Neural progenitor cell (in vitro differentiated cells): ENCODE measurements at regions not wholly inside any gene's neighbourhood (a gene's known extent, or its start where the extent isn't known, plus 50 kb on each side); places are given as distances from the start of the nearest gene placed in this dataset.
"Not testable (repeated sequence)": the region's sequence is repeated elsewhere in the genome, so short reads cannot be mapped to it uniquely, and the experiment has no call there.

Experiments used
- DNase-seq: peaks from one replicate; pipeline ENCODE4 v3.0.0-alpha.2; 2016; ENCODE audit warnings: low spot score
- H2AFZ ChIP-seq: fragments of 200-600 bp; sonication (generic); replicated peaks from 2 replicates; pipeline ENCODE4 v1.6.1; 2016; ENCODE audit warnings: antibody characterized with exemption
- H3F3A ChIP-seq: fragments of 200-600 bp; sonication (generic); 2 replicates; pipeline ENCODE4 v1.6.1; 2016; ENCODE audit warnings: antibody characterized with exemption, low read depth
- H3K27ac ChIP-seq: fragments of 200-600 bp; sonication (generic); 2 replicates; pipeline ENCODE4 v1.5.1; 2016; ENCODE audit warnings: mild to moderate bottlenecking
- H3K27me3 ChIP-seq: fragments of 200-600 bp; sonication (generic); 2 replicates; pipeline ENCODE4 v1.6.1; 2016; ENCODE audit warnings: mild to moderate bottlenecking, moderate library complexity
- H3K36me3 ChIP-seq: fragments of 200-600 bp; sonication (generic); 2 replicates; pipeline ENCODE4 v1.5.1; 2016
- H3K4me1 ChIP-seq: fragments of 200-600 bp; sonication (generic); 2 replicates; pipeline ENCODE4 v1.6.1; 2016; ENCODE audit warnings: mixed run types
- H3K4me2 ChIP-seq: fragments of 200-600 bp; sonication (generic); 2 replicates; pipeline ENCODE4 v1.6.1; 2016
- H3K4me3 ChIP-seq: fragments of 200-600 bp; sonication (generic); 2 replicates; pipeline ENCODE4 v1.5.1; 2016
- H3K79me2 ChIP-seq: fragments of 200-600 bp; sonication (generic); 2 replicates; pipeline ENCODE4 v1.6.1; 2016; ENCODE audit warnings: low read depth
- H3K9ac ChIP-seq: fragments of 200-600 bp; sonication (generic); 2 replicates; pipeline ENCODE4 v1.6.1; 2016
- H3K9me3 ChIP-seq: fragments of 200-600 bp; sonication (generic); 2 replicates; pipeline ENCODE4 v1.5.1; 2016; ENCODE audit warnings: low read depth
- H4K20me1 ChIP-seq: fragments of 200-600 bp; sonication (generic); 2 replicates; pipeline ENCODE4 v1.6.1; 2016; ENCODE audit warnings: low read depth
- H3K27ac Mint-ChIP-seq: 3 replicates; pipeline ENCODE4 v1.8.0; 2021; ENCODE audit warnings: mixed read lengths
- H3K27me3 Mint-ChIP-seq: 2 replicates; pipeline ENCODE4 v1.8.0; 2022; ENCODE audit warnings: low read depth, mild to moderate bottlenecking, inconsistent platforms, moderate library complexity, mixed read lengths; ENCODE audit not compliant: insufficient read depth
- H3K36me3 Mint-ChIP-seq: 3 replicates; pipeline ENCODE4 v1.8.0; 2021; ENCODE audit warnings: mixed read lengths
- H3K4me1 Mint-ChIP-seq: 3 replicates; pipeline ENCODE4 v1.8.0; 2021; ENCODE audit warnings: mixed read lengths
- H3K4me3 Mint-ChIP-seq: 3 replicates; pipeline ENCODE4 v1.8.0; 2021; ENCODE audit warnings: mild to moderate bottlenecking, moderate library complexity, mixed read lengths
- H3K9me3 Mint-ChIP-seq: 3 replicates; pipeline ENCODE4 v1.8.0; 2020; ENCODE audit warnings: mixed read lengths
- CTCF ChIP-seq: fragments of 200-600 bp; sonication (generic); IDR thresholded peaks from 2 replicates; pipeline ENCODE4 v1.5.1; 2017; ENCODE audit warnings: antibody characterized with exemption, mild to moderate bottlenecking
- EZH2 ChIP-seq: fragments of 200-600 bp; sonication (generic); IDR thresholded peaks from 2 replicates; pipeline ENCODE4 v1.6.1; 2017; ENCODE audit warnings: antibody characterized with exemption, mild to moderate bottlenecking, moderate library complexity
- EZH2phosphoT487 ChIP-seq: fragments of 200-600 bp; sonication (generic); IDR thresholded peaks from 2 replicates; pipeline ENCODE4 v1.6.1; 2017; ENCODE audit warnings: antibody characterized with exemption

GRCh38 chr21:25161571-25161970, 445.7 kb downstream of the MRPL39 start:
- Histone ChIP-seq H3K27me3 (no peaks in the 10 kb centered on the region), H3K79me2 (no peaks in the 10 kb centered on the region), H3K36me3 (no peaks in the 10 kb centered on the region), H3F3A (no peaks in the 10 kb centered on the region), H3K9ac (no peak overlapping the region), H4K20me1 (no peaks in the 10 kb centered on the region), H3K27ac (no peak overlapping the region), H3K9me3 (peaks cover 8% of the 10 kb centered on the region), H2AFZ (no peak overlapping the region), H3K4me1 (no peaks in the 10 kb centered on the region), H3K4me3 (no peak overlapping the region), H3K4me2 (no peak overlapping the region)
- Mint-ChIP-seq H3K4me1 (no peaks in the 10 kb centered on the region), H3K27ac (no peak overlapping the region), H3K27me3 (peaks cover 3% of the 10 kb centered on the region), H3K4me3 (no peak overlapping the region), H3K36me3 (no peaks in the 10 kb centered on the region), H3K9me3 (no peaks in the 10 kb centered on the region)
- no peak for DNase-seq
- no peak for TF ChIP-seq EZH2
- no peak for TF ChIP-seq CTCF
- TF ChIP-seq EZH2phosphoT487: no peak

- not testable (repeated sequence) for H3K79me2 ChIP-seq, H3K27me3 Mint-ChIP-seq, H3K4me1 ChIP-seq, DNase-seq, H3K36me3 Mint-ChIP-seq, H4K20me1 ChIP-seq, H3K9me3 ChIP-seq, H3K27me3 ChIP-seq, H3K4me3 ChIP-seq, H3K9ac ChIP-seq, H3K4me2 ChIP-seq, H3K4me3 Mint-ChIP-seq, H3K36me3 ChIP-seq, H3K4me1 Mint-ChIP-seq, H2AFZ ChIP-seq, H3K27ac ChIP-seq, H3K27ac Mint-ChIP-seq, H3F3A ChIP-seq
- peaks cover 15% of the 10 kb centered on the region for H3K9me3 Mint-ChIP-seq
These were observed 452.3 kb downstream of the MRPL39 start for GRCh38 chr21:25155020-25155419.

DNA sequence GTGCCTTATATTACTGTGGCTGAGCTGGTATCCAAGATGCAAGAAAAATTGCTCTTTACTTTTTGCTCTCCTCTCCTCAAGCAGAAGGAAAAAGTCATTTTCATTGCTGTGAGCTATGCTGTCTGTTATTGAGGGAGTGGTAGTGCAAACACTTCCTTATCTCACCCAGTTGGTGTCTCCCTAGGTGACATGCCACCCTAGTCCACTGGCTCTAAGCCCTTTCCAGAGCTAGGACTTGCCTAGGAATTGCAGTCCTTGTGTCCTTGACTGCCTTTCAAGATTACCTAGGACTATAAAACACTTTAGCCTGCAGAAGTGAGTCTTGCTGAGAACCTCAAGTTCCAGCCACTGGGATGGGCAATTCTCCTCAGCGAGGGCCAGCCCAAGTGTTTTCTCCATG, 458.3 kb downstream of the MRPL39 start:
- Histone ChIP-seq H3K4me1 (no peaks in the 10 kb centered on the region), H3K9ac (no peak overlapping the region), H2AFZ (no peak overlapping the region), H3K79me2 (no peaks in the 10 kb centered on the region), H3K36me3 (no peaks in the 10 kb centered on the region), H3K4me2 (no peak overlapping the region), H3K27ac (no peak overlapping the region), H3K4me3 (no peak overlapping the region), H4K20me1 (no peaks in the 10 kb centered on the region), H3F3A (no peaks in the 10 kb centered on the region), H3K9me3 (no peaks in the 10 kb centered on the region), H3K27me3 (no peaks in the 10 kb centered on the region)
- TF ChIP-seq CTCF (no peak), EZH2 (no peak), EZH2phosphoT487 (no peak)
- H3K36me3 Mint-ChIP-seq: no peaks in the 10 kb centered on the region
- H3K27me3 Mint-ChIP-seq: no peaks in the 10 kb centered on the region
- H3K4me3 Mint-ChIP-seq: no peak overlapping the region
- peaks cover 5% of the 10 kb centered on the region for H3K9me3 Mint-ChIP-seq
- no peaks in the 10 kb centered on the region for H3K4me1 Mint-ChIP-seq
- DNase-seq: no peak
- no peak overlapping the region for H3K27ac Mint-ChIP-seq

- H4K20me1 ChIP-seq: no peaks in the 10 kb centered on the region
- Mint-ChIP-seq H3K9me3 (no peaks in the 10 kb centered on the region), H3K27me3 (peaks cover 2% of the 10 kb centered on the region), H3K4me3 (no peak overlapping the region), H3K4me1 (no peaks in the 10 kb centered on the region), H3K36me3 (no peaks in the 10 kb centered on the region), H3K27ac (no peak overlapping the region)
- H3K4me3 ChIP-seq: no peak overlapping the region
- no peak overlapping the region for H3K4me2 ChIP-seq
- H3K9ac ChIP-seq: no peak overlapping the region
- H3F3A ChIP-seq: no peaks in the 10 kb centered on the region
- no peaks in the 10 kb centered on the region for H3K27me3 ChIP-seq
- H3K79me2 ChIP-seq: no peaks in the 10 kb centered on the region
- TF ChIP-seq EZH2 (no peak), EZH2phosphoT487 (no peak), CTCF (no peak)
- no peak for DNase-seq
- H3K9me3 ChIP-seq: peaks cover 6% of the 10 kb centered on the region
- no peaks in the 10 kb centered on the region for H3K4me1 ChIP-seq
- H2AFZ ChIP-seq: no peak overlapping the region
- no peak overlapping the region for H3K27ac ChIP-seq
- H3K36me3 ChIP-seq: no peaks in the 10 kb centered on the region
These were observed 467.9 kb downstream of the MRPL39 start for GRCh38 chr21:25139414-25139813.
